ENCODE measurements at regions not wholly inside any gene's neighbourhood (a gene's known extent, or its start where the extent isn't known, plus 50 kb on each side); places are given as distances from the start of the nearest gene placed in this dataset.

DNA sequence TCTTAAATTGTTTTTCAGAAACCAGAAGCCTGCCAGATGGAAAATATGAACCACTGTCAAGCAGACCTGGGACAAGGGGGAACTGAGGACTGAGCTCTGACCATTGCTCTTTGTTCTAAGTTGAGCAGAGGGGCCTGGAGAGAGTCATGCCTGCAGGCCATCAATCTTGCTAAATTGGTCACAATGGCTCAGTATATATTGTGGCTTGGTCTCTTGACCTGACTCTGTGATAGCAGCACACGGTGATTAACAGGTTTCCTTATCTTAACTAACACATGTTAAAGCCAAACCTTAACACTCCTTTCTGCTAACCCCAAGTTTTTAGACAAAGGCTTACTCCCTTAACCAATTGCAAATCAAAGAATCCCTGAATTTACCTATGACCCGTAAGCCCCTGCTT lies 1281.2 kb upstream of the NUDT12 start:
- FAIRE-seq (no peak), DNase-seq (ENCODE audit: low read depth, low spot score) (no peak)
- Histone ChIP-seq H3K9me3 (replicated peaks; ENCODE audit: control insufficient read depth, insufficient read depth, low read length) (no peaks in the 10 kb centered on the region), H3K4me3 (replicated peaks in 1 of 3; ENCODE audit: insufficient read depth in 1 of 3, low read depth in 1 of 3, low read length in 3 of 3) (no peak overlapping the region), H3K27ac (ENCODE audit: insufficient read depth, low read depth, low read length) (no peak overlapping the region), H2AFZ (ENCODE audit: low read depth, low read length) (no peak overlapping the region), H3K9ac (replicated peaks; ENCODE audit: extremely low read depth, insufficient read depth, low read length) (no peak overlapping the region), H4K20me1 (replicated peaks; ENCODE audit: control insufficient read depth, extremely low read depth, insufficient read depth, low read length) (no peaks in the 10 kb centered on the region), H3K27me3 (ENCODE audit: control insufficient read depth in 2 of 2, insufficient read depth in 2 of 2, low read length in 2 of 2) (no peaks in the 10 kb centered on the region), H3K4me1 (ENCODE audit: control insufficient read depth, extremely low read depth, insufficient read depth, low read length) (no peaks in the 10 kb centered on the region), H3K4me2 (ENCODE audit: insufficient read depth, low read length) (no peak overlapping the region), H3K79me2 (ENCODE audit: control insufficient read depth, insufficient read depth, low read length) (no peaks in the 10 kb centered on the region), H3K9me1 (replicated peaks; ENCODE audit: control insufficient read depth, extremely low read depth, insufficient read depth, low read length) (no peaks in the 10 kb centered on the region), H3K36me3 (ENCODE audit: control insufficient read depth in 2 of 2, extremely low read depth in 1 of 2, insufficient read depth in 2 of 2, low read length in 2 of 2) (no peaks in the 10 kb centered on the region)
- POLR2A ChIA-PET = no interaction called here
- intact Hi-C loops (cut with micrococcal nuclease) = no loop called here
- CTCF ChIA-PET = no interaction called here
- no peak for TF ChIP-seq MYC (IDR thresholded peaks at IDR 0.05; ENCODE audit: low read depth, low read length)
- TF ChIP-seq, protein P1, sequence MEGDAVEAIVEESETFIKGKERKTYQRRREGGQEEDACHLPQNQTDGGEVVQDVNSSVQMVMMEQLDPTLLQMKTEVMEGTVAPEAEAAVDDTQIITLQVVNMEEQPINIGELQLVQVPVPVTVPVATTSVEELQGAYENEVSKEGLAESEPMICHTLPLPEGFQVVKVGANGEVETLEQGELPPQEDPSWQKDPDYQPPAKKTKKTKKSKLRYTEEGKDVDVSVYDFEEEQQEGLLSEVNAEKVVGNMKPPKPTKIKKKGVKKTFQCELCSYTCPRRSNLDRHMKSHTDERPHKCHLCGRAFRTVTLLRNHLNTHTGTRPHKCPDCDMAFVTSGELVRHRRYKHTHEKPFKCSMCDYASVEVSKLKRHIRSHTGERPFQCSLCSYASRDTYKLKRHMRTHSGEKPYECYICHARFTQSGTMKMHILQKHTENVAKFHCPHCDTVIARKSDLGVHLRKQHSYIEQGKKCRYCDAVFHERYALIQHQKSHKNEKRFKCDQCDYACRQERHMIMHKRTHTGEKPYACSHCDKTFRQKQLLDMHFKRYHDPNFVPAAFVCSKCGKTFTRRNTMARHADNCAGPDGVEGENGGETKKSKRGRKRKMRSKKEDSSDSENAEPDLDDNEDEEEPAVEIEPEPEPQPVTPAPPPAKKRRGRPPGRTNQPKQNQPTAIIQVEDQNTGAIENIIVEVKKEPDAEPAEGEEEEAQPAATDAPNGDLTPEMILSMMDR (IDR thresholded peaks at IDR 0.05; ENCODE audit: extremely low read depth in 1 of 2, insufficient read depth in 1 of 2, low read depth in 1 of 2, low read length in 2 of 2) = no peak
- TF ChIP-seq EZH2 (IDR thresholded peaks at IDR 0.05; ENCODE audit: borderline replicate concordance, low read depth, low read length, severe bottlenecking) = no peak
- TF ChIP-seq FOS (IDR thresholded peaks at IDR 0.05; ENCODE audit: borderline replicate concordance, insufficient read depth, low read length) = no peak
- no peak for TF ChIP-seq JUN (IDR thresholded peaks at IDR 0.05; ENCODE audit: borderline replicate concordance, insufficient read depth, insufficient read length, low read depth)
- TF ChIP-seq GATA2 (IDR thresholded peaks at IDR 0.05; ENCODE audit: insufficient read depth, insufficient read length, low read depth, low read length) = no peak
- TF ChIP-seq, protein P2, sequence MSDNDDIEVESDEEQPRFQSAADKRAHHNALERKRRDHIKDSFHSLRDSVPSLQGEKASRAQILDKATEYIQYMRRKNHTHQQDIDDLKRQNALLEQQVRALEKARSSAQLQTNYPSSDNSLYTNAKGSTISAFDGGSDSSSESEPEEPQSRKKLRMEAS (IDR thresholded peaks at IDR 0.05; ENCODE audit: insufficient read depth, insufficient read length) = no peak
- TF ChIP-seq POLR2AphosphoS5 (IDR thresholded peaks at IDR 0.05; ENCODE audit: insufficient read depth, low read depth, low read length) = no peak
- no peak for TF ChIP-seq POLR2A (IDR thresholded peaks at IDR 0.05; ENCODE audit: low read depth, low read length)
- dilution Hi-C loops (cut with MboI; ENCODE audit: extremely low pct_ligation_motif_present, low sequenced_read_pairs) = no loop called here
- BruUV-seq (replicated peaks) = no TSS peak

Data from endothelial cell of umbilical vein (primary cell).